ENCODE measurements at regions not wholly inside any gene's neighbourhood (a gene's known extent, or its start where the extent isn't known, plus 50 kb on each side); places are given as distances from the start of the nearest gene placed in this dataset.

- no peak for DNase-seq
- intact Hi-C loops (cut with DNase I): no loop called here
- H3K9me3 ChIP-seq: no peaks in the 10 kb centered on the region
- 23 to 27% methylated on average over 3 of the region's 3 CpGs for WGBS, 2 donors
- H3K27ac ChIP-seq: peak overlapping the region in 2 of 4 donors; percentile 11 to 19
- no peak overlapping the region for H3K4me3 ChIP-seq
- peaks cover 8 to 16% (median 8%) of the 10 kb centered on the region in 3 donors for H3K4me1 ChIP-seq
- H3K27me3 ChIP-seq: no peaks in the 10 kb centered on the region
- H3K36me3 ChIP-seq: no peaks in the 10 kb centered on the region
- TF ChIP-seq POLR2A (IDR thresholded peaks at IDR 0.05) (no peak), CTCF (IDR thresholded peaks at IDR 0.05) (no peak)
Observed at GRCh38 chr1:68314151-68314780, 81.9 kb upstream of the WLS start.

- Histone ChIP-seq H3K27ac (peak overlapping the region in 2 of 4 donors; percentile 11 to 19), H3K4me3 (no peak overlapping the region), H3K36me3 (no peaks in the 10 kb centered on the region), H3K9me3 (no peaks in the 10 kb centered on the region), H3K4me1 (peaks cover 8 to 21% (median 8%) of the 10 kb centered on the region in 3 donors), H3K27me3 (no peaks in the 10 kb centered on the region)
- DNase-seq: no peak
- no peak for TF ChIP-seq POLR2A (IDR thresholded peaks at IDR 0.05)
- TF ChIP-seq CTCF (IDR thresholded peaks at IDR 0.05): no peak
- WGBS, 2 donors: 22 to 38% methylated on average over 4 of the region's 4 CpGs
- intact Hi-C loops (cut with DNase I): no loop called here
Observed at GRCh38 chr1:68313735-68314134, 81.4 kb upstream of the WLS start.

GRCh38 chr1:68308034-68308433 lies 75.7 kb upstream of the WLS start:
- Histone ChIP-seq H3K4me3 (no peak overlapping the region), H3K9me3 (no peaks in the 10 kb centered on the region), H3K27ac (peak overlapping the region in 2 of 4 donors; percentile 49), H3K36me3 (no peaks in the 10 kb centered on the region), H3K27me3 (no peaks in the 10 kb centered on the region), H3K4me1 (peaks cover 0 to 32% (median 3%) of the 10 kb centered on the region in 3 donors)
- TF ChIP-seq POLR2A (IDR thresholded peaks at IDR 0.05) (no peak), CTCF (IDR thresholded peaks at IDR 0.05) (no peak)
- DNase-seq: no peak
- intact Hi-C loops (cut with DNase I): no loop called here
- WGBS, 2 donors: 33 to 37% methylated on average over 1 of the region's 1 CpG

GRCh38 chr1:68307378-68307787 lies 75.1 kb upstream of the WLS start:
- Histone ChIP-seq H3K36me3 (no peaks in the 10 kb centered on the region), H3K4me3 (no peak overlapping the region), H3K27me3 (no peaks in the 10 kb centered on the region), H3K9me3 (no peaks in the 10 kb centered on the region), H3K27ac (peak overlapping the region in 3 of 4 donors; percentile 38 to 49 (median 49)), H3K4me1 (peaks cover 0 to 32% (median 3%) of the 10 kb centered on the region in 3 donors)
- DNase-seq: no peak
- intact Hi-C loops (cut with DNase I): no loop called here
- TF ChIP-seq POLR2A (IDR thresholded peaks at IDR 0.05) (no peak), CTCF (IDR thresholded peaks at IDR 0.05) (no peak)
- 30 to 47% methylated on average over 2 to 3 of the region's 3 CpGs for WGBS, 2 donors

GRCh38 chr1:68301471-68302001 lies 69.2 kb upstream of the WLS start:
- no peak overlapping the region for H3K4me3 ChIP-seq
- DNase-seq: no peak
- H3K9me3 ChIP-seq: no peaks in the 10 kb centered on the region
- intact Hi-C loops (cut with DNase I): no loop called here
- no peaks in the 10 kb centered on the region for H3K27me3 ChIP-seq
- H3K36me3 ChIP-seq: no peaks in the 10 kb centered on the region
- 42% methylated on average over 2 of the region's 2 CpGs for WGBS, 2 donors
- no peak for TF ChIP-seq CTCF (IDR thresholded peaks at IDR 0.05)
- no peak for TF ChIP-seq POLR2A (IDR thresholded peaks at IDR 0.05)
- H3K27ac ChIP-seq: no peak overlapping the region
- H3K4me1 ChIP-seq: peaks cover 0 to 2% (median 0%) of the 10 kb centered on the region in 3 donors
